H9 (cell line): ENCODE measurements at regions not wholly inside any gene's neighbourhood (a gene's known extent, or its start where the extent isn't known, plus 50 kb on each side); places are given as distances from the start of the nearest gene placed in this dataset.

Experiments used
- DNase-seq: peaks from one replicate; pipeline ENCODE4 v3.0.0-alpha.2; 2017
- H2AFZ ChIP-seq: one replicate; pipeline ENCODE4 v1.6.1; 2013; ENCODE audit warnings: mild to moderate bottlenecking, low read length, control low read depth, moderate library complexity
- H2AK5ac ChIP-seq: 2 replicates; pipeline ENCODE4 v1.6.1; 2013; ENCODE audit warnings: low read length, control low read depth, mixed read lengths; ENCODE audit not compliant: insufficient read length
- H2BK120ac ChIP-seq: one replicate; pipeline ENCODE4 v1.6.1; 2013; ENCODE audit warnings: low read depth, mild to moderate bottlenecking, low read length, control low read depth, inconsistent platforms; ENCODE audit not compliant: poor library complexity, severe bottlenecking
- H2BK12ac ChIP-seq: 2 replicates; pipeline ENCODE4 v1.6.1; 2013; ENCODE audit warnings: low read length, control low read depth, mixed read lengths, low read depth; ENCODE audit not compliant: insufficient read length
- H2BK15ac ChIP-seq: 2 replicates; pipeline ENCODE4 v1.6.1; 2013; ENCODE audit warnings: low read depth, low read length, control low read depth
- H2BK20ac ChIP-seq: one replicate; pipeline ENCODE4 v1.6.1; 2013; ENCODE audit warnings: low read depth, mild to moderate bottlenecking, low read length, control low read depth, inconsistent platforms; ENCODE audit not compliant: poor library complexity, severe bottlenecking
- H2BK5ac ChIP-seq: 2 replicates; pipeline ENCODE4 v1.6.1; 2013; ENCODE audit warnings: low read length, control low read depth, mixed read lengths; ENCODE audit not compliant: insufficient read length
- H3K14ac ChIP-seq: 2 replicates; pipeline ENCODE4 v1.6.1; 2013; ENCODE audit warnings: low read length, control low read depth; ENCODE audit not compliant: insufficient read depth
- H3K18ac ChIP-seq: 2 replicates; pipeline ENCODE4 v1.6.1; 2013; ENCODE audit warnings: low read depth, mild to moderate bottlenecking, mixed read lengths, low read length, control low read depth; ENCODE audit not compliant: insufficient read length
- H3K23ac ChIP-seq: 2 replicates; pipeline ENCODE4 v1.6.1; 2013; ENCODE audit warnings: low read length, control low read depth, mixed read lengths, low read depth; ENCODE audit not compliant: insufficient read length
- H3K23me2 ChIP-seq: 2 replicates; pipeline ENCODE4 v1.6.1; 2013; ENCODE audit warnings: low read depth, mild to moderate bottlenecking, mixed read lengths, low read length, control low read depth; ENCODE audit not compliant: insufficient read length, poor library complexity, severe bottlenecking
- H3K27ac ChIP-seq: 2 replicates; pipeline ENCODE4 v1.5.1; 2013; ENCODE audit warnings: low read length, control low read depth, mixed read lengths, low read depth; ENCODE audit not compliant: insufficient read length
- H3K27me3 ChIP-seq: 2 replicates; pipeline ENCODE4 v1.6.1; 2013; ENCODE audit warnings: low read length, control low read depth, inconsistent platforms; ENCODE audit not compliant: insufficient read depth
- H3K4ac ChIP-seq: 2 replicates; pipeline ENCODE4 v1.6.1; 2013; ENCODE audit warnings: low read depth, mild to moderate bottlenecking, control low read depth, inconsistent platforms, low read length, moderate library complexity
- H3K4me1 ChIP-seq: 2 replicates; pipeline ENCODE4 v1.6.1; 2013; ENCODE audit warnings: low read length, control low read depth, inconsistent platforms; ENCODE audit not compliant: insufficient read depth
- H3K4me2 ChIP-seq: 2 replicates; pipeline ENCODE4 v1.6.1; 2013; ENCODE audit warnings: low read length, control low read depth, mixed read lengths; ENCODE audit not compliant: insufficient read length, insufficient read depth
- H3K56ac ChIP-seq: 2 replicates; pipeline ENCODE4 v1.6.1; 2013; ENCODE audit warnings: low read depth, mild to moderate bottlenecking, mixed read lengths, low read length, control low read depth; ENCODE audit not compliant: insufficient read length
- H3K79me1 ChIP-seq: 2 replicates; pipeline ENCODE4 v1.6.1; 2013; ENCODE audit warnings: low read depth, mild to moderate bottlenecking, moderate library complexity, low read length, control low read depth, inconsistent platforms; ENCODE audit not compliant: insufficient read depth, poor library complexity, severe bottlenecking
- H3K79me2 ChIP-seq: 2 replicates; pipeline ENCODE4 v1.6.1; 2013; ENCODE audit warnings: low read length, control low read depth, inconsistent platforms; ENCODE audit not compliant: insufficient read depth
- H3K9ac ChIP-seq: 2 replicates; pipeline ENCODE4 v1.6.1; 2013; ENCODE audit warnings: low read length, control low read depth, mixed read lengths; ENCODE audit not compliant: insufficient read length; ENCODE audit errors: extremely low read depth
- H3K9me3 ChIP-seq: one replicate; pipeline ENCODE4 v1.6.1; 2013; ENCODE audit warnings: low read depth, low read length, inconsistent platforms; ENCODE audit not compliant: control insufficient read depth
- H3T11ph ChIP-seq: one replicate; pipeline ENCODE4 v1.6.1; 2013; ENCODE audit warnings: mild to moderate bottlenecking, low read length, control low read depth, inconsistent platforms
- H4K20me1 ChIP-seq: one replicate; pipeline ENCODE4 v1.6.1; 2013; ENCODE audit not compliant: control insufficient read depth, insufficient read length, insufficient read depth
- H4K5ac ChIP-seq: 2 replicates; pipeline ENCODE4 v1.6.1; 2013; ENCODE audit warnings: low read depth, mild to moderate bottlenecking, mixed read lengths, low read length, control low read depth; ENCODE audit not compliant: insufficient read length
- H4K8ac ChIP-seq: replicated peaks from 2 replicates; pipeline ENCODE4 v1.6.1; 2013; ENCODE audit warnings: low read length, control low read depth, mixed read lengths, low read depth; ENCODE audit not compliant: insufficient read length
- H4K91ac ChIP-seq: 2 replicates; pipeline ENCODE4 v1.6.1; 2013; ENCODE audit warnings: low read depth, mild to moderate bottlenecking, moderate library complexity, mixed read lengths, low read length, control low read depth; ENCODE audit not compliant: insufficient read length
- H3K27ac Mint-ChIP-seq, 3 experiments: 2 replicates in 2 of 3; 3 replicates in 1 of 3; pipeline ENCODE4 v1.8.0; 2020 to 2021; ENCODE audit warnings: mixed read lengths in 3 of 3, mild to moderate bottlenecking in 1 of 3, moderate library complexity in 1 of 3
- H3K27me3 Mint-ChIP-seq: 2 replicates; pipeline ENCODE4 v1.8.0; 2021; ENCODE audit warnings: low read depth, mild to moderate bottlenecking, moderate library complexity, mixed read lengths
- H3K36me3 Mint-ChIP-seq, 3 experiments: 2 replicates in 2 of 3; 3 replicates in 1 of 3; pipeline ENCODE4 v1.8.0; 2020 to 2021; ENCODE audit warnings: low read depth in 3 of 3, mixed read lengths in 3 of 3; ENCODE audit not compliant: insufficient read depth in 1 of 3
- H3K4me1 Mint-ChIP-seq, 2 experiments: 2 replicates each; pipeline ENCODE4 v1.8.0; 2020; ENCODE audit warnings: mixed read lengths in 2 of 2
- H3K4me3 Mint-ChIP-seq, 2 experiments: 2 replicates in 1 of 2; 3 replicates in 1 of 2; pipeline ENCODE4 v1.8.0; 2020 to 2021; ENCODE audit warnings: mild to moderate bottlenecking in 2 of 2, mixed read lengths in 2 of 2, moderate library complexity in 1 of 2
- H3K9me3 Mint-ChIP-seq, 2 experiments: 2 replicates in 1 of 2; 3 replicates in 1 of 2; pipeline ENCODE4 v1.8.0; 2020; ENCODE audit warnings: mild to moderate bottlenecking in 2 of 2, mixed read lengths in 2 of 2, moderate library complexity in 1 of 2
- CTCF ChIP-seq: fragments of 200-600 bp; sonication (generic); conservative IDR thresholded peaks from 3 replicates; pipeline ENCODE4 v1.8.0; 2021; ENCODE audit warnings: antibody characterized with exemption, mild to moderate bottlenecking
- WGBS: extraction: QIAGEN DNeasy Blood & Tissue Kit; methylation state at CpG from one replicate; pipeline ENCODE4 v1.1.7; 2013; ENCODE audit warnings: missing lambda C conversion rate, low lambda C conversion rate, mixed read lengths; ENCODE audit not compliant: insufficient read length; ENCODE audit errors: extremely low coverage; 5-methylcytosine and 5-hydroxymethylcytosine counted together

DNA sequence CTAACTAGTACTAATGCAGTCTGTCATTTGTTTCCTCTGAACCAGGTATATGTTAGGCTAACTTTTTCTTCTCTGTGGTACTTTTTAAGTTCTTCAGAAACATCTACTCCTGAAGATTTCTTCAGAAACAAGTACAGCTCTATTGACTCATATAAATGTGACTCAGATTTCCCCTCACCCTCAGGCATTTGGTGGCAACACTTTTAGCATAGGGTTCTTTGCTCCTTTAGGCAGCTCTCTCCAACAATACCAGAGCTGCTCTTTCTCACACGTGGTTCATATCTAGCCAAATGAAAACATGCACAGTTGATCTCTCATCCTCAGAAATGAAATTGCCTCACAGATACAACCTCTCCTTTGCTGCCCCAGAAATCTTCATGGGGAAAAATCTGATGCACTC, 939.8 kb downstream of the SORCS1 start:
- Histone ChIP-seq H4K8ac (no peak overlapping the region), H2BK12ac (no peak overlapping the region), H2BK15ac (no peak overlapping the region), H3K18ac (no peak overlapping the region), H2BK120ac (no peak overlapping the region), H2BK20ac (no peak overlapping the region), H3K79me1 (no peaks in the 10 kb centered on the region), H3K27me3 (no peaks in the 10 kb centered on the region), H3K9ac (no peak overlapping the region), H2AK5ac (no peak overlapping the region), H3K14ac (no peak overlapping the region), H2AFZ (no peak overlapping the region), H3K4ac (no peak overlapping the region), H4K5ac (no peak overlapping the region), H3K4me2 (no peak overlapping the region), H4K20me1 (no peaks in the 10 kb centered on the region), H3K9me3 (no peaks in the 10 kb centered on the region), H3K27ac (no peak overlapping the region), H3K23me2 (no peaks in the 10 kb centered on the region), H3T11ph (no peak overlapping the region), H2BK5ac (no peak overlapping the region), H3K23ac (no peak overlapping the region), H3K4me1 (no peaks in the 10 kb centered on the region), H3K79me2 (no peaks in the 10 kb centered on the region), H3K56ac (no peak overlapping the region), H4K91ac (no peak overlapping the region)
- Mint-ChIP-seq H3K27ac (no peak overlapping the region), H3K4me3 (no peak overlapping the region), H3K36me3 (no peaks in the 10 kb centered on the region; a peak in 2 of 7 replicates), H3K27me3 (no peaks in the 10 kb centered on the region; the same call in 1 of the 2 replicates), H3K4me1 (no peaks in the 10 kb centered on the region), H3K9me3 (no peaks in the 10 kb centered on the region; a peak in 1 of 5 replicates)
- no peak for DNase-seq
- no CpG with 5 or more reads among the region's 1 CpG for WGBS
- no peak for TF ChIP-seq CTCF
